LNCaP clone FGC (cell line): ENCODE measurements at regions not wholly inside any gene's neighbourhood (a gene's known extent, or its start where the extent isn't known, plus 50 kb on each side); places are given as distances from the start of the nearest gene placed in this dataset.

Experiments
- DNase-seq: peaks from one replicate; pipeline ENCODE4 v3.0.0-alpha.2; 2011; ENCODE audit warnings: low read depth
- H3K4me3 ChIP-seq: 2 replicates; pipeline ENCODE4 v1.5.1; 2011; ENCODE audit warnings: mild to moderate bottlenecking, low read depth, low read length, control low read depth
- TF ChIP-seq, protein P1 (sequence below): IDR thresholded peaks from 2 replicates; pipeline ENCODE4 v1.5.1; 2012; ENCODE audit warnings: mild to moderate bottlenecking; ENCODE audit not compliant: control insufficient read depth, insufficient read depth; ENCODE audit errors: extremely low read depth

DNA sequence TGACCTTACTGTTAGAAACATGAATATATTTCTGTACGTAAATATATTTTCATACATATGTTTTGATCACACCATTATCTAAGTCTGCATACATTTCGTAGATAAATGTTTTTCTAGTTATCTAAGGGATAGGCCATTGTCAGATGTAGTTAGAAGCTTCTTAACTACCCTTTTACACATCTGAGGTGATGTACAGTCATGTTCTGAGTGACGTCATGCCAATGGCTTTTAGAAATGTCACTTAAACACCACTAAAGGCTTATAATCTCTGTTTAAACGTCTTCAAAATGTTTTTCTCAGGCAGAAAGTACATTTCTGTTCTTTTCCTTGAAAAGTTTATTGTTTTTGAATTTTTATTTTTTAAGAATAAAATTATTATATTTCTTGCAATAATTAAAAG lies 781.9 kb downstream of the MRPL39 start:
- TF ChIP-seq, protein P1, sequence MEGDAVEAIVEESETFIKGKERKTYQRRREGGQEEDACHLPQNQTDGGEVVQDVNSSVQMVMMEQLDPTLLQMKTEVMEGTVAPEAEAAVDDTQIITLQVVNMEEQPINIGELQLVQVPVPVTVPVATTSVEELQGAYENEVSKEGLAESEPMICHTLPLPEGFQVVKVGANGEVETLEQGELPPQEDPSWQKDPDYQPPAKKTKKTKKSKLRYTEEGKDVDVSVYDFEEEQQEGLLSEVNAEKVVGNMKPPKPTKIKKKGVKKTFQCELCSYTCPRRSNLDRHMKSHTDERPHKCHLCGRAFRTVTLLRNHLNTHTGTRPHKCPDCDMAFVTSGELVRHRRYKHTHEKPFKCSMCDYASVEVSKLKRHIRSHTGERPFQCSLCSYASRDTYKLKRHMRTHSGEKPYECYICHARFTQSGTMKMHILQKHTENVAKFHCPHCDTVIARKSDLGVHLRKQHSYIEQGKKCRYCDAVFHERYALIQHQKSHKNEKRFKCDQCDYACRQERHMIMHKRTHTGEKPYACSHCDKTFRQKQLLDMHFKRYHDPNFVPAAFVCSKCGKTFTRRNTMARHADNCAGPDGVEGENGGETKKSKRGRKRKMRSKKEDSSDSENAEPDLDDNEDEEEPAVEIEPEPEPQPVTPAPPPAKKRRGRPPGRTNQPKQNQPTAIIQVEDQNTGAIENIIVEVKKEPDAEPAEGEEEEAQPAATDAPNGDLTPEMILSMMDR, result no peak
- no peak overlapping the region for H3K4me3 ChIP-seq
- DNase-seq, result no peak

- no peak for DNase-seq
- TF ChIP-seq, protein P1, result no peak
- no peak overlapping the region for H3K4me3 ChIP-seq
These were observed 783.1 kb downstream of the MRPL39 start for GRCh38 chr21:24824209-24824608.

DNA sequence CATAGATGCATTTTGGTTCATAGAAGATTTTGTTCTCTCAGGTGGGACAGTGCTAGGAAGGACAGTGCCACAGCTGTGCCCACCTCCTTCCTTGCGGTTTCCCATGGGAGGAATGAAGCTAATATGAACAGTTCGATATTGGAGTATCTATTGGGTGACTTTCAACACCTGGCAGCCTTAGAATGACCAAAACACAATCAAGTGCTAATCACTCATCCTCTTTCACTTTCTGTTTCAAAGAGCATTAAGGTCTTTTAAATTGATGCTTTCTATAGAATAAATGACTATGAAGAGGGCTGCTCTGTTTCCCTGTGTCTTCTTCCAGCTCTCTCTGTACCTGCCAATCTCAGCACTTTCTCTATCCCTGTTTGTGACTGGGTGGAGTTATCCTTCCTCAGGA lies 784.0 kb downstream of the MRPL39 start:
- TF ChIP-seq, protein P1, result no peak
- H3K4me3 ChIP-seq, result no peak overlapping the region
- no peak for DNase-seq

- H3K4me3 ChIP-seq, result no peak overlapping the region
- TF ChIP-seq, protein P1, result no peak
- no peak for DNase-seq
These were observed 822.2 kb downstream of the MRPL39 start for GRCh38 chr21:24785033-24785432.

DNA sequence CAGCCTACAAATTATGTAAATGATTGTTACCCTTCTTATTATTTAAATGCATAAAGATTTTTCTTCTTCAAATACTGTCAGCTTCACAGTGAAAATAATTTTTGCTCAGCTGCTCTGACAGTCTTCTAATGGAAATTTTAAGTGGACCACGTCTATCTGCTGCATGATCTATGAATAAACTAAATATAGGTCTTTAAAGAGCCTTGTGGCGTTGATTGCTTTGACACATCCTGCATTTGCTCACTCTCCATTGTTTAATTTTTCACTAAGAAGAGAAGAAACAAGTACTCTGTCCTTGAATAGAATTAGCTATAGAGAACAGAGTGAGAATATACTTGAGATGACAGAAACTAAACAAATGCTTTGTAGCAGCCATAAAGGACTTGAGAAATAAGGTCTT lies 826.1 kb downstream of the MRPL39 start:
- no peak overlapping the region for H3K4me3 ChIP-seq
- no peak for DNase-seq
- TF ChIP-seq, protein P1, result no peak

DNA sequence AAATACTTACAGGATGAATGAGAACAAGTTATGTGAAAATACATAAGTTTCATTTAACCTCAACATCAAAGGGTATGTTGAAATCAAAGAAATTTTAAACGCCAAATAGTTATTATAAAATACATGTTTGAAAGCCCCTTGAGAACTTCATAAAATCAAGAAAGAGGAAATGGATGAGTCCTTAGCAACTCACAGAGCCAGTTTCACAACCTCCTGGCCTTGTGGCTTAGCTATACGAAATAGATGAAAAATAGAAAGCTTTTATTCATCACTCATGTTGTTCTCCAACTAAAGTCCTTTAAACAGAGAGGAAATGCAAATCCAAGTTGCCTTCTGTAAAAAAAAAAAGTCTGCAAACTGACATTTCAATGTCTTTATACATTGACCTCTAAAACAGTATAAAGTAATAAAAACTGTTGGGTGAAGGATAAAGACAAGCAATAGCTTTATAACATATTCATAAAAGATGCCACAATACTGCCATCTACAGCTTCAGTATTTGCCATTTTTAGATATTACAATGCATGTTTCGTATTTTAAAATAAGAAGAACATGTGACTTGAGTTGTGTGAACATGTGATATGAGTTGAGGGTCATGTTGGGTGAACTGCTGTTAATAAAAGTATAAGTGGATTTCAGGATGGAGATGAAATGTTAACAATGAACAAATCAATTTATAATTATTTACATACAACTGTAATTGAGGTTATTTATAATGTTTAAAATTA lies 847.8 kb downstream of the MRPL39 start:
- no peak for DNase-seq

More for the DNA sequence above, 847.8 kb downstream of the MRPL39 start:
- no peak overlapping the region for H3K4me3 ChIP-seq
- TF ChIP-seq, protein P1, result peak; percentile 31; the same call in 1 of the 2 replicates
